ENCODE measurements at regions not wholly inside any gene's neighbourhood (a gene's known extent, or its start where the extent isn't known, plus 50 kb on each side); places are given as distances from the start of the nearest gene placed in this dataset.

DNA sequence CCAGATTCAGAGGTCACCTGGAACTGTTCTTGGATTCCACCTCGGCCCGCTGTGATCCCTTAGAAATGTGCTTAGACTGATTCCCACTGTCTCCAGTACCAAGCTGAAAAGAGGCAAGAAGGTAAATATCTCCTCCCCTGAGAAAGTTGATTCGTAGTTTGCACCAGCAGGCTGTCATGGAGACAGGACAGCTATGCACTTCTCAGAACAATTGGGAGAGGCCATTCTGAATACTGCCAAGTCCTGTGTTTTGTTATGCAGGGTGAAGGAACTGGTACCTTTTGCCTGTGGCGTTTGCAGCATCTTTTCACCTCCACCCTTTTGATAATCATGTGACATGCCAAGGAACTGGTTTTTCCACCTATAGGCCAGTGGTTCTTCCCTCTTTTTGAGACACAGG lies 58.2 kb upstream of the RNGTT start:
- TF ChIP-seq, protein P1, sequence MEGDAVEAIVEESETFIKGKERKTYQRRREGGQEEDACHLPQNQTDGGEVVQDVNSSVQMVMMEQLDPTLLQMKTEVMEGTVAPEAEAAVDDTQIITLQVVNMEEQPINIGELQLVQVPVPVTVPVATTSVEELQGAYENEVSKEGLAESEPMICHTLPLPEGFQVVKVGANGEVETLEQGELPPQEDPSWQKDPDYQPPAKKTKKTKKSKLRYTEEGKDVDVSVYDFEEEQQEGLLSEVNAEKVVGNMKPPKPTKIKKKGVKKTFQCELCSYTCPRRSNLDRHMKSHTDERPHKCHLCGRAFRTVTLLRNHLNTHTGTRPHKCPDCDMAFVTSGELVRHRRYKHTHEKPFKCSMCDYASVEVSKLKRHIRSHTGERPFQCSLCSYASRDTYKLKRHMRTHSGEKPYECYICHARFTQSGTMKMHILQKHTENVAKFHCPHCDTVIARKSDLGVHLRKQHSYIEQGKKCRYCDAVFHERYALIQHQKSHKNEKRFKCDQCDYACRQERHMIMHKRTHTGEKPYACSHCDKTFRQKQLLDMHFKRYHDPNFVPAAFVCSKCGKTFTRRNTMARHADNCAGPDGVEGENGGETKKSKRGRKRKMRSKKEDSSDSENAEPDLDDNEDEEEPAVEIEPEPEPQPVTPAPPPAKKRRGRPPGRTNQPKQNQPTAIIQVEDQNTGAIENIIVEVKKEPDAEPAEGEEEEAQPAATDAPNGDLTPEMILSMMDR (conservative IDR thresholded peaks at IDR 0.05; ENCODE audit: low read depth, low read length), result no peak
- no peak overlapping the region for H3K4me3 ChIP-seq (ENCODE audit: low read depth, low read length)
- DNase-seq (ENCODE audit: low read depth), result no peak

DNA sequence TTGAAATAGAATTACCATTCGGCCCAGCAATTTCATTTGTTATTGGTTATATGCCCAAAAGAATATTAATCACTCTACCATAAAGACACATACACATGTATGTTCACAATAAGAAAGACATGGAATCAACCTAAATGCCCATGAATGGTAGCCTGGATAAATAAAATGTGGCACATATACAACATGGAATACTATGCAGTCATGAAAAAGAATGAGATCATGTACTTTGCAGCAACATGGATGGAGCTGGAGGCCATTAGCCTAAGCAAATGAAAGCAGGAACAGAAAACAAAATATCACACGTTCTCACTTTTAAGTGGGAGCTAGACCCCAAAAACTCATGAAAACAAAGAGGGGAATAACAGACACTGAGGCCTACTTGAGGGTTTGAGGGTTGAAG lies 52.6 kb upstream of the RNGTT start:
- no peak for DNase-seq (ENCODE audit: low read depth)
- H3K4me3 ChIP-seq (ENCODE audit: low read depth, low read length), result no peak overlapping the region
- TF ChIP-seq, protein P1 (conservative IDR thresholded peaks at IDR 0.05; ENCODE audit: low read depth, low read length), result no peak

DNA sequence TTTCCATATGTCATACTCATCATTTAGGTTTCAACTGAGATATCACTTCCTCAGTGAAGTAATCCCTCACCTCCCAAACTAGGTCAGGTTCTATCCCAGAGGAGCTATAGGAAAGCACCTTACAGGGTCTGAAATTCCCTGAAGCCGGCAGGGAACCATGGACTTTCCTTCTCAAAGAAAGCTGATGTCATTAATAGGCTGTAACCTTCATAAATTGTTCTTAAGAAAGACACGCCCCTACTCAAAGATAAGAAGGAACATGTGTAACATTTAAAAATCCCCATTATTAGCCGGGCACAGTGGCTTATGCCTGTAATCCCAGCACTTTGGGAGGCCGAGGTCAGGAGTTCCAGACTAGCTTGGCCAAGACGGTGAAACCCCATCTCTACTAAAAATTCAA lies 50.0 kb upstream of the RNGTT start:
- no peak overlapping the region for H3K4me3 ChIP-seq (ENCODE audit: low read depth, low read length)
- DNase-seq (ENCODE audit: low read depth), result no peak
- TF ChIP-seq, protein P1 (conservative IDR thresholded peaks at IDR 0.05; ENCODE audit: low read depth, low read length), result no peak

All from epithelial cell of proximal tubule (primary cell).